ENCODE measurements at regions not wholly inside any gene's neighbourhood (a gene's known extent, or its start where the extent isn't known, plus 50 kb on each side); places are given as distances from the start of the nearest gene placed in this dataset.

- TF ChIP-seq STAT6 (CRISPR knock-in tag; conservative IDR thresholded peaks at IDR 0.05; ENCODE audit: low read depth) (no peak), SP1 (CRISPR knock-in tag; conservative IDR thresholded peaks at IDR 0.05) (no peak), CDX4 (CRISPR knock-in tag; IDR thresholded peaks at IDR 0.05; ENCODE audit: borderline replicate concordance) (no peak), FOXP1 (CRISPR knock-in tag; IDR thresholded peaks at IDR 0.05; ENCODE audit: borderline replicate concordance) (no peak), ZSCAN18 (CRISPR knock-in tag; IDR thresholded peaks at IDR 0.05) (no peak), GTF2I (CRISPR knock-in tag; conservative IDR thresholded peaks at IDR 0.05) (no peak)
These were observed 1272.0 kb downstream of the HACE1 start (continued) for GRCh38 chr6:103587722-103588121.

- Mint-ChIP-seq H3K27me3 (ENCODE audit: low read depth) (no peaks in the 10 kb centered on the region), H3K4me1 (no peaks in the 10 kb centered on the region), H3K27ac (no peak overlapping the region), H3K36me3 (no peaks in the 10 kb centered on the region), H3K4me3 (no peak overlapping the region), H3K9me3 (peaks cover 16% of the 10 kb centered on the region)
- CTCF ChIA-PET = no interaction called here
- TF ChIP-seq ZNF219 (CRISPR knock-in tag; IDR thresholded peaks at IDR 0.05; ENCODE audit: borderline replicate concordance) (no peak), TEAD1 (CRISPR knock-in tag; IDR thresholded peaks at IDR 0.05) (no peak), JUN (CRISPR knock-in tag; IDR thresholded peaks at IDR 0.05) (no peak), E2F5 (CRISPR knock-in tag; IDR thresholded peaks at IDR 0.05) (no peak), ZNF121 (CRISPR knock-in tag; IDR thresholded peaks at IDR 0.05) (no peak), USF2 (CRISPR knock-in tag; IDR thresholded peaks at IDR 0.05) (no peak), MLX (CRISPR knock-in tag; IDR thresholded peaks at IDR 0.05) (no peak), GABPB1 (CRISPR knock-in tag; IDR thresholded peaks at IDR 0.05) (no peak), SMAD4 (CRISPR knock-in tag; IDR thresholded peaks at IDR 0.05) (no peak), ZNF416 (CRISPR knock-in tag; IDR thresholded peaks at IDR 0.05) (no peak), ZNF281 (CRISPR knock-in tag; IDR thresholded peaks at IDR 0.05) (no peak), NFATC4 (CRISPR knock-in tag; IDR thresholded peaks at IDR 0.05) (no peak), MAX (CRISPR knock-in tag; IDR thresholded peaks at IDR 0.05) (no peak), GRHL2 (CRISPR knock-in tag; IDR thresholded peaks at IDR 0.05; ENCODE audit: insufficient replicate concordance, severe bottlenecking) (no peak), ATF6 (CRISPR knock-in tag; IDR thresholded peaks at IDR 0.05) (no peak), ZMAT4 (CRISPR knock-in tag; IDR thresholded peaks at IDR 0.05) (no peak), CREB1 (CRISPR knock-in tag; IDR thresholded peaks at IDR 0.05) (no peak)
- ATAC-seq = no peak
- no peak for DNase-seq (ENCODE audit: low spot score)
- POLR2A ChIA-PET = no interaction called here
These were observed 1281.6 kb downstream of the HACE1 start for GRCh38 chr6:103578115-103578514.

All from WTC11 (cell line).